ENCODE measurements at regions not wholly inside any gene's neighbourhood (a gene's known extent, or its start where the extent isn't known, plus 50 kb on each side); places are given as distances from the start of the nearest gene placed in this dataset.
"Not testable (repeated sequence)": the region's sequence is repeated elsewhere in the genome, so short reads cannot be mapped to it uniquely, and the experiment has no call there.

- DNase-seq: no peak
Observed at GRCh38 chr7:39825401-39825980, 124.6 kb upstream of the CDK13 start.

DNA sequence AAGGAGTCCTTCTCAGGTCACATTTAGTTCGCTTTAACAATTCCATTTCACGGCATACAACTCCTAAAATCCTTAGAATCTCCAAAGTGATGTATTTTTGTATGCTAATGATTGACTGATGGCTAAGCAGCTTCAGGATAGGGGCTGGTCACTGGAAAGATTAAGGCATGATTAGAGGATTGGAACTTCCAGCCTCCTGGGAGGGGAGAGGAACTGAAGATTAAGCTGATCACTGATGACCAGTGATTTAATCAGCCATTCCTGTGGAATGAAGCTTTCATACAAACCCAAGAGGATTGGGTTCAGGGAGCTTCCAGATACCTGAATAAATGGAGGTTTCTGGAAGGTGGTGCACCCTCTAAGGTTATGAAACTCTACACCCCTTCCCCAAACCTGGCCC is 123.9 kb upstream of the CDK13 start:
- DNase-seq: no peak

DNA sequence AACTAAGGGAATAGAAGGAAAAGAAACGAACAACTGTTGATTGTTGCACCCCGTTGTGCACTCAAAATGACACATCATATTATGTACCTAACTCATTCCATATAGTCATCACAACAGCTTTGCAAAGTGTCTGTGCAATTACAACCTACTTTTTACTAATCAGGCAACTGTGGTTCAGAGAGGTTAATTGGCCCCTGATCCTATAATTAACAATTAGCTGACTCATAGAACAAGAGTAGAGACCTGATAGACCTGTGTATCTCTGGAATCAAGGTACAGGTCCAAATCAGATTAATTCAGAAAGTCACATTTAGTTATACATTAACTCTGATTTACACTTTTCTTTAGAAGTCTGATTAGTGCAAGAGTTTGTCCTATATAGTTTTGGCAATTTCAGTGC is 122.5 kb upstream of the CDK13 start:
- DNase-seq: no peak

DNA sequence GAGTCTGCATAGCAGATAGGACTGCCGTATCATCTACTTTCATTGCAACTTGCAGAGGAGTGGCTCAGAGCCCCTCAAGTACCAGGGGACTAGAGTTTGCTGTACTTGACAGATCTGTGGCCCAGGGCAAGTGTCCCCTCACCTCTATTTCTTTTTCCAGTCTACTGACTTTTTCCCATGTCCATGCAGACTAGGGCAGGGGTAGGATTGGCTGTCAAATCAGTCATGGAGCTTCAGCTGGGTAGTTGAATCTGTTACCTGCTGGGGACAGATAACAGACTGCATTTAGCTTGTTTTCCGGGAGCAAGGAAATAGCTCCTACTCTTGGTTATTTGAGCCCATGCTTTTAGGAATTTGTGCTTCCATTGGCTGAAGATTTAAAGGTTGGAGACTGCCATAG is 121.0 kb upstream of the CDK13 start:
- DNase-seq: no peak

- no peak for DNase-seq
Observed at GRCh38 chr7:39832519-39833085, 117.5 kb upstream of the CDK13 start.

- peak; percentile 28 to 43 for DNase-seq
Observed at GRCh38 chr7:39833180-39833799, 116.8 kb upstream of the CDK13 start.

DNA sequence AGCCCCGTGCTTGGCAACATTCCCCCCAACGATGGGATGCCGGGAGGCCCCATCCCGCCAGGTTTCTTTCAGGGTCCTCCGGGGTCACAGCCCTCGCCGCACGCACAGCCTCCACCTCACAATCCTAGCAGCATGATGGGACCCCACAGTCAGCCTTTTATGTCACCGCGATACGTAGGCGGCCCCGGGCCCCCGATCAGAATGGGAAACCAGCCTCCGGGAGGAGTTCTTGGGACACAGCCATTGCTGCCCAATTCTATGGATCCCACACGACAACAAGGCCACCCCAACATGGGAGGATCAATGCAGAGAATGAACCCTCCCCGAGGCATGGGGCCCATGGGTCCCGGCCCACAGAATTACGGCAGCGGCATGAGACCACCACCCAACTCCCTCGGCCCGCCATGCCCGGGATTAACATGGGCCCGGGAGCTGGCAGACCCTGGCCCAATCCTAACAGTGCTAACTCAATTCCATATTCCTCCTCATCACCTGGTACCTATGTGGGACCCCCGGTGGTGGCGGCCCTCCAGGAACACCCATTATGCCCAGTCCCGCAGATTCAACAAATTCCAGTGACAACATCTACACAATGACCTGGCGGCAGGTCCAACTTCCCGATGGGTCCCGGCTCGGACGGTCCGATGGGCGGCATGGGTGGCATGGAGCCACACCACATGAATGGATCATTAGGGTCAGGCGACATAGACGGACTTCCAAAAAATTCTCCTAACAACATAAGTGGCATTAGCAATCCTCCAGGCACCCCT is 116.0 kb upstream of the CDK13 start:
- not testable (repeated sequence) for DNase-seq

- no peak for DNase-seq
Observed at GRCh38 chr7:39838326-39838725, 111.7 kb upstream of the CDK13 start.

DNA sequence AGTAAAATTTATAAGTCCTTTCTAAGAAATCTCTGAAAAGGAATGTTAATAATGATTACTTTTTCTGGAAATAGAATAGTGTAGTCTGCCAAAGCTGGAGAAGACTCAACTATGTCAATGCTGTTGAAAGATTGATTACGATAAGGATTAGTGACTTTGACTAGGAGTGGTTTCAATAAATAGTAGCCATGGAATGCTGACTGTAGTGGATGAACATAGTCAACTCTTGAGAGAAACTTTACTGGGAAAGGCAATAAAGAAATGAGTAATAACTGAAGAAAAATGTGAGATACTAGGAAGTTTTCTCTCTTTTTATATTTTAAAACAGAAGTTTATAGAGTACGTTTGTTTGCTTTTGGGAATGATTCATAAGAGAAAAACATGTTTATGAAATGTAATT is 105.0 kb upstream of the CDK13 start:
- no peak for DNase-seq

DNA sequence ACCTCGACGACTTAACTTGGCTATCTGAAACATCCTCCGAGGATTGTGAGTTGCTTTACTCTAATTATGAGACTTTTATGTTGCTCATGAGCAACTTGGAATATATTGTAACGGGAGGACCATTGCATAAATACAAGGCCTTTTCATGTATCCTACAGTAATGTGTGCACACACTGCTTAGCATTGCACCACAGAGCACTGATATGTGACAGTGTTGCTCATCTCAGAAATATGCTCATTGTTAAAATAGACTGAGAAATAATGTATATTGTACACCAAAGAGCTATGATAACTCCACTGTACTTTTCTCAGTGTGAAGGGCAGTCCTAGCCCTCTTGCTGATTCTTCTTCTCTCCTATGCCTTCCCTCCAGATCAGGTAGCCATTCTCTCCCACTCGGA is 102.8 kb upstream of the CDK13 start:
- no peak for DNase-seq

DNA sequence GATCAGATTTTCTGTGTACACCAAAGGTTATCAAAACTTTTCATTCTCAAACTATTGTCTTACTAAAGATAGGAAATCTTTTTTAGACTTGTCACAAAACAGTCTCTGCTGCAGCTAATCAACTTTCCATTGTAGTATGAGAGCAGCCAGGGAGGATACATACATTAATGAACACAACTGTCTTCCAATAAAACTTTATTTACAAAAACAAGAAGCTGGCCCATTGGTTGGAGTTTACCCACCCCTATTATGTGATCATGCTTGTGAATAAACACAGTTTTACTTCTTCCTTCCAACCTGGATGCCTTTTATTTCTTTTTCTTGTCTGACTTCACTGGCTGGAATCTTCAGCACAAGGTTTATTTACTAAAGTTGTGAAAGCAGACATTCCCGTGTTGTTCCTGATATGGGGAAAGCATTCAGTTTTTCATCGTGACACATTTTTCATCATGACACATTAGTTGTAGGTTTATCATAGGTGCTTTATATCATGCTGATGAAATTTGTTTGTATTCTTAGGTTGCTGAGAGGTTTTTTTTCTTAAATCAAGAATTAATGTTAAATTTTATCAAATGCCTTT is 98.5 kb upstream of the CDK13 start:
- no peak for DNase-seq

GRCh38 chr7:39854616-39855324 is 95.3 kb upstream of the CDK13 start:
- not testable (repeated sequence) for DNase-seq

GRCh38 chr7:39855325-39855674 is 94.8 kb upstream of the CDK13 start:
- DNase-seq: no peak

DNA sequence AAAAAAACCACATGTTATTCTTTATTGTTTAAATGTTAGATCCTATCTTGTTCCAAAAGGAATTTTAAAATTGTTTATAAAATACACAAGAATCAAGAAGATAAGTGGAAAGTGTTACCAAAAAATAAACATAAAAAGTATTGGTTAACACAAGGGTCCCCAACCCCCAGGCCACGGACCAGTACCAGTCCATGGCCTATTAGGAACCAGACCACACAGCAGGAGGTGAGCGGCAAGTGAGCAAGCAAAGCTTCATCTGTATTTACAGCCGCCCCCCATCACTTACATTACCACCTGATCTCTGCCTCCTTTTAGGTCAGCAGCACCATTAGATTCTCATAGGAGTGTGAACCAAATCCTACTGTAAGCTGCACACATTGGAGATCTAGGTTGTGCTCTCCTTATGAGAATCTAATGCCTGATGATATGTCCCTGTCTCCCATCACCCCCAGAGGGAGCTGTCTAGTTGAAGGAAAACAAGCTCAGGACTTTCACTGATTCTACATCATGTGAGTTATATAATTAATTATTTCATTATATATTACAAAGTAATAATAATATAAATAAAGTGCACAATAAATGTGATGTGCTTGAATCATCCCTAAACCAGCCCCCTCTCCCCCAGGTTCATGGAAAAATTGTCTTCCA is 86.3 kb upstream of the CDK13 start:
- DNase-seq: not testable (repeated sequence)

GRCh38 chr7:39869888-39870522 is 80.1 kb upstream of the CDK13 start:
- DNase-seq: not testable (repeated sequence)

DNA sequence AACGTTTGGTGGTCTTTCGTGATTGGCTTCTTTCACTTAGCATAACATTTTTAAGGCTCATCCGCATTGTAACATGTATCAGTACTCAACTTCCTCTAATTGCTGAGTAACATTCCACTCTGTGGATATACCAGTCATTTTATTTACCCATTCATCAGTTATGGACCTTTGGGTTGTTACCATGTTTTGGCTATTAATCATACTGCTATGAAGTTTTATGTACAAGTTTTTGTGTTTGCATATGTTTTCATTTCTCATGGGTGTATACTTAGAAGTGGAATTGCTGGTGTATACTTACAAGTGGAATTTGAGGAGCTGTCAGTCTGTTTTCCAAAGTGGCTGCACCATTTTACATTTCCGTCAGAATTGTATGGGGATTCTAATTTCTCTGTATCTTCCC is 78.4 kb upstream of the CDK13 start:
- not testable (repeated sequence) for DNase-seq

DNA sequence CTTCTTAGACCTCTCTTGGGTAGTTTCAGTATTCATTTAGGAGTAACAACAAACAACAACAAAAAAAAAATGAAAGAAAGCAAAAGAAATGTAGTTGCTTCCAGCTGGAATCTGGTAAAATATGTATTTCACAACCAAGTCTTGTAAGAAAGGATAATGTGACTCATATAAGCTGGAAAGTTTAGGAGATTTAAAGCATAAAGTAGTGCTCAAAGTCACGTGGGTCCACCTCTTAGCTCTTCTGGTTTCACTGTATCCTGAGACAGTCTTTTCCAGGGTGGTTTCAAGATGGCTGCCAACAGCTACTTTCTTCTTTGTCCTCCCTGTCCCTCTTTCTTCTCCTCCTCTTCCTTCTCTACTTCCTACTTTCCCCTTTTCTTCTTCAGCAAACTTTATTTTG is 69.5 kb upstream of the CDK13 start:
- DNase-seq: no peak

DNA sequence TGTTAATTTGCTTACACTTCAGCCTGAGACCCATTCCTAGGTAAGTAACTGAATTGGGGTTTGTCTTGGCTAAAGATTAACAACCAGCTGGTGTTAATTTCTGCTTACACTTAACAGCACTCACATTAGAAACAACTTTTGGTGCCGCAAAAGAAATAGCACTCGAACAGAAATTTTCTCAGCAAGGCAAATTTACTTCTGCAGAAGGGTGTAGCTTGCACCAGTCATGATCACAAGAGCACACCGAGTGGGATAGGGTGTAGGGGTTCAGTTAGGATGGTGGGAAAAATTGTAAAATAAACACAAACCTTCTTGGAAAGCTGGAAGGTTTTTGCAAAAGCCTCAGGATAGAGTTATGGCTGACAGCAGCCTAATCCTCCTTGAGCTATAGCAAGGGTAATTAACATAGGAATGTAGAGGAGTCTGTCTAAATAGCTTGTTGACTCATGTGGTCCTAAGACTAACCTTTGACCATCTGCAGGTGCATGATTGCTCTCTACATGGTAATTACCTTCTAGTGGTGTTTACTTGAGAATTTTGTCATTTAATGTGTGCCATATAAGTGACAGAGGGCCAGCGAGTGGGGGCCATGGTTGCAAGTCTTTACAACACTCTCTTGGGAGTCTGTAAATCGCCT is 67.8 kb upstream of the CDK13 start:
- no peak for DNase-seq

DNA sequence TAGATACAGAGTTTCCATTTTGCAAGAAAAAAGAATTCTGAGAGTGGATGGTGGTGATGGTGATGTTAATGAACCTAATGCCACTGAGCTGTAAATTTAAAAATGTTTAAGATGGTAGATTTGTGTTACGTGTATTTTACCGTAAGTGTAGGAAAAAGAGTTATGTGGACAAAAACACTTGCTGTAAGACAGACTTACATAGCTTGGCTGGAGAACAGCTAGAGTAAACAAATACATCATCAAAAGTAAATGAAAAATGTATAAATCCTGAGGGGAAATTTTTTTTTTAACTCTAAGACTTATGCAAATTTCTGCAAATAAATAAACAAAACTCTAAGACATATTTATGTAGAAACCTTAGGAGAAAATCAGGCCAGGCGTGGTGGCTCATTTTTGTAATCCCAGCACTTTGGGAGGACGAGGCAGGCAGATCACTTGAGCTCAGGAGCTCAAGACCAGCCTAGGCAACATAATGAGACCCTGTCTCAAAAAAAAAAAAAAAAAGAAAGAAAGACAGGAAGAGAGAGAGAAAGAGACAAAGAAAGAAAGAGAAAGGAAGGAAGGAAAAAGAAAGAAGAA is 66.2 kb upstream of the CDK13 start:
- no peak for DNase-seq

DNA sequence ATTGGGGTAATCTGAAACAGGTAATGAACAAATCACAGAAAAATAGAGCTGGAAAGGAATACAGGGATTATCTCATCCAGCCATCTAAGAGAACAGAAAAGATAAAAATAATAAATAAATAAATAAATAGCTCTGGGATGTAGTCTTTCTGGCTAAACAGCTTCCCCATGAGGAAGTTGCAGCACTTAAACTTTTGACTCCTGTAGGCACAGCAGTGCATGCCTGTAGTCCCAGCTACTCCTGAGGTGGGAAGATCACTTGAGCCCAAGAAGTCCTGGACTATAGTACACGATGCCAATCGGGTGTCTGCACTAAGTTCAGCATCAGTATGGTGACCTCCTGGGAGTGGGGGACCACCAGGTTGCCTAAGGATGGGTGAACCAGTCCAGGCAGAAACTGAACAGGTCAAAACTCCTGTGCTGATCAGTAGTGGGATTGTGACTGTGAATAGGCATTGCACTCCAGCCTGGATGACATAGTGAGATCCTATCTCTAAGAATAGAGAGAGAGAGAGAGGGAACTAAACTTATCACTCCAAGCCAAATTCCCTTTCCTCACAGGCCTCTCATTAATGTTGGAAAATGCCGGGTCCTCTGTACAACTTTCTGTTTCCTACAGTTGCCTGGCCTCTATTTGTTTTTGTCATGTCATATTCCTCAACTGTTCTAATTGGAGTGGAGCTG is 61.7 kb upstream of the CDK13 start:
- DNase-seq: no peak

DNA sequence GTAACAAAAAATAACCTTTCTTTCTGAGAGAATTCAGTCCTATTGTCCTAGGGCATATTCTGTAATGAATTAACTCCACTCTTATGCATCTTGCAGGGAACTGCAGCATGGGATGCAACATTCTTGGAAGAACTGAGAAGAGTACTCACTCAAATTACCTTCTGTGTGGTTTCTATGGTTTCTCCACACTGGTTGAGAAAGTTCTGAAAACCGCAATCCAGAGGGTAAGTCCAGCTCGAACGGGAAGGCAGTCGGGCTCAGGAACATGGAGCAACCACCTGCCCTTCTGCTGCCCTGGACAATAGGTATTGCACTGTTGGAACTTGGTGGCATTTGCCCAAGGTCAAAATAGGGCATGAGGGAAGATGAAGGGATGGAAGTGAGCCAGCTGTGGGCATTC is 59.6 kb upstream of the CDK13 start:
- no peak for DNase-seq
